ENCODE measurements at regions not wholly inside any gene's neighbourhood (a gene's known extent, or its start where the extent isn't known, plus 50 kb on each side); places are given as distances from the start of the nearest gene placed in this dataset.

DNA sequence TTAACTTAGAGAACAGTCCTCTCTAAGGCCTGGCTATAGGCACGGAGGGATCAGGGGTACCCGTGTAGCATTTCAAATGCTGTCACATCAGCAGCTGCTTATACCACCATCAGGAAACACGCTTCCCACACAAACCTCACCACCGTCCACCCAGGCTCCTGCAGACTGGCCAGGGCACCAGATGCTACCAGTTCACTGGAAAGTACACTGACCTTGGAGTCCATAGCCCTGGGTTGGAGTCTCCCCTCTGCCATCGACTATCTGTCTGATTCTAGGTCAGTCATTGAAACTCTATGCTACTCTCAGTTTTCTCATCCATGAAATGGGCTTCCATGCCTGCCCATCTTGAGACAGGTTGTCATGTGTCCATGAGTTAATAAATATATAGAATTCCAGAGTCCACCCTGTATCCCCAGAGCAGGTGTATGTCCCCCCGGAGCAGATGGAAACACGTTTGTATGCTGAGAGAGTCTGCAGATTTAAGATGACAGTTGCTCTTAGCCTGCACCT, 156.0 kb upstream of the SMAD3 start:
- Histone ChIP-seq H2BK12ac (ENCODE audit: insufficient read length, low read depth, low read length) (no peak overlapping the region), H4K91ac (ENCODE audit: insufficient read length, low read depth, low read length) (no peak overlapping the region), H3K23ac (ENCODE audit: insufficient read length, low read depth, low read length) (no peak overlapping the region), H3K4me1 (ENCODE audit: insufficient read depth, low read length) (no peaks in the 10 kb centered on the region), H3K27me3 (ENCODE audit: insufficient read depth, low read length) (no peaks in the 10 kb centered on the region), H4K5ac (ENCODE audit: insufficient read length, low read depth, low read length) (no peak overlapping the region), H3K4me2 (ENCODE audit: insufficient read depth, insufficient read length, low read length) (no peak overlapping the region), H3K79me1 (ENCODE audit: insufficient read depth, low read depth, low read length, poor library complexity, severe bottlenecking) (no peaks in the 10 kb centered on the region), H2BK120ac (ENCODE audit: low read depth, low read length, poor library complexity, severe bottlenecking) (no peak overlapping the region), H4K20me1 (ENCODE audit: control insufficient read depth, insufficient read depth, insufficient read length) (no peaks in the 10 kb centered on the region), H3K18ac (ENCODE audit: insufficient read length, low read depth, low read length) (no peak overlapping the region), H3K23me2 (ENCODE audit: insufficient read length, low read depth, low read length, poor library complexity, severe bottlenecking) (no peaks in the 10 kb centered on the region), H2BK5ac (ENCODE audit: insufficient read length, low read length) (no peak overlapping the region), H3K27ac (ENCODE audit: insufficient read length, low read depth, low read length) (no peak overlapping the region), H3K9ac (ENCODE audit: extremely low read depth, insufficient read length, low read length) (no peak overlapping the region), H2BK20ac (ENCODE audit: low read depth, low read length, poor library complexity, severe bottlenecking) (no peak overlapping the region), H2AFZ (ENCODE audit: low read length) (no peak overlapping the region), H3K4ac (ENCODE audit: low read depth, low read length) (no peak overlapping the region), H2BK15ac (ENCODE audit: low read depth, low read length) (no peak overlapping the region), H3K79me2 (ENCODE audit: insufficient read depth, low read length) (no peaks in the 10 kb centered on the region), H3K56ac (ENCODE audit: insufficient read length, low read depth, low read length) (no peak overlapping the region), H2AK5ac (ENCODE audit: insufficient read length, low read length) (no peak overlapping the region), H3T11ph (ENCODE audit: low read length) (no peak overlapping the region), H3K9me3 (ENCODE audit: control insufficient read depth, low read depth, low read length) (no peaks in the 10 kb centered on the region), H3K14ac (ENCODE audit: insufficient read depth, low read length) (no peak overlapping the region), H4K8ac (replicated peaks; ENCODE audit: insufficient read length, low read depth, low read length) (no peak overlapping the region)
- H3K9me3 Mint-ChIP-seq = no peaks in the 10 kb centered on the region; a peak in 2 of 5 replicates
- H3K36me3 Mint-ChIP-seq (ENCODE audit: insufficient read depth in 1 of 3, low read depth in 3 of 3) = no peaks in the 10 kb centered on the region
- no peak overlapping the region for H3K27ac Mint-ChIP-seq
- peak; percentile 12 for DNase-seq
- TF ChIP-seq, protein P1, sequence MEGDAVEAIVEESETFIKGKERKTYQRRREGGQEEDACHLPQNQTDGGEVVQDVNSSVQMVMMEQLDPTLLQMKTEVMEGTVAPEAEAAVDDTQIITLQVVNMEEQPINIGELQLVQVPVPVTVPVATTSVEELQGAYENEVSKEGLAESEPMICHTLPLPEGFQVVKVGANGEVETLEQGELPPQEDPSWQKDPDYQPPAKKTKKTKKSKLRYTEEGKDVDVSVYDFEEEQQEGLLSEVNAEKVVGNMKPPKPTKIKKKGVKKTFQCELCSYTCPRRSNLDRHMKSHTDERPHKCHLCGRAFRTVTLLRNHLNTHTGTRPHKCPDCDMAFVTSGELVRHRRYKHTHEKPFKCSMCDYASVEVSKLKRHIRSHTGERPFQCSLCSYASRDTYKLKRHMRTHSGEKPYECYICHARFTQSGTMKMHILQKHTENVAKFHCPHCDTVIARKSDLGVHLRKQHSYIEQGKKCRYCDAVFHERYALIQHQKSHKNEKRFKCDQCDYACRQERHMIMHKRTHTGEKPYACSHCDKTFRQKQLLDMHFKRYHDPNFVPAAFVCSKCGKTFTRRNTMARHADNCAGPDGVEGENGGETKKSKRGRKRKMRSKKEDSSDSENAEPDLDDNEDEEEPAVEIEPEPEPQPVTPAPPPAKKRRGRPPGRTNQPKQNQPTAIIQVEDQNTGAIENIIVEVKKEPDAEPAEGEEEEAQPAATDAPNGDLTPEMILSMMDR (conservative IDR thresholded peaks at IDR 0.05) = no peak
- H3K4me3 Mint-ChIP-seq = no peak overlapping the region
- peaks cover 0 to 15% of the 10 kb centered on the region in 2 experiments; a peak in 2 of 4 replicates for H3K4me1 Mint-ChIP-seq
- peaks cover 5% of the 10 kb centered on the region for H3K27me3 Mint-ChIP-seq (ENCODE audit: low read depth)
- WGBS (ENCODE audit: extremely low coverage, insufficient read length, low lambda C conversion rate) = no CpG with 5 or more reads among the region's 7 CpGs

Measured in H9 (cell line).